ENCODE measurements at regions not wholly inside any gene's neighbourhood (a gene's known extent, or its start where the extent isn't known, plus 50 kb on each side); places are given as distances from the start of the nearest gene placed in this dataset.

DNA sequence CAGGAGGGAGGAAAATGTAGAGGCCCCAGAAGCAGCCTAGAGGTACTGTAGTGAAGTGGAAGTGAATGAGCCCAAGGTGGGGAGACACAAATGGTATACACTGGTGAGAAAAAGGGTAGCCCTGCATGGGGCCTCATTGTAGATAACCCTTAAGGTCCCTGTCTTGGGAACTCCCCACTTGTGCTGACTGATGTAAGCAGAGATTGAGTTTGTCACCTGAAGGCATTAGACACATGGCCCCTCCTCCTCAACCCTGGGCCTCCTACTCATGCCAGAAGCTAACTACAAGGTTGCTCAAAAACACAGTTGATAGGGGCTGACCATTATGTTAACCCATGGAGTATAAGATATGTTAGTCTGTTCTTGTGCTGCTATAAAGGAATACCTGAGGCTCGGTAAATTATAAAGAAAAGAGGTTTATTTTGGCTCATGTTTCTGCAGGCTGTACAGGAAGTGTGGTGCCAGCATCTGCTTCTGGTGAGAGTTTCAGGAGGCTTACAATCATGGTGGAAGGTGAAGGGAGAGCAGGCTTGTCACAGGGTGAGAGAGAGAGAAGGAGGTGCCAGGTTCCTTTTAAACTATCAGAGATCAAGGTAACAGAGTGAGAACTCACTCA, 84.6 kb upstream of the RNU6-1 start:
- TF ChIP-seq, protein P1, sequence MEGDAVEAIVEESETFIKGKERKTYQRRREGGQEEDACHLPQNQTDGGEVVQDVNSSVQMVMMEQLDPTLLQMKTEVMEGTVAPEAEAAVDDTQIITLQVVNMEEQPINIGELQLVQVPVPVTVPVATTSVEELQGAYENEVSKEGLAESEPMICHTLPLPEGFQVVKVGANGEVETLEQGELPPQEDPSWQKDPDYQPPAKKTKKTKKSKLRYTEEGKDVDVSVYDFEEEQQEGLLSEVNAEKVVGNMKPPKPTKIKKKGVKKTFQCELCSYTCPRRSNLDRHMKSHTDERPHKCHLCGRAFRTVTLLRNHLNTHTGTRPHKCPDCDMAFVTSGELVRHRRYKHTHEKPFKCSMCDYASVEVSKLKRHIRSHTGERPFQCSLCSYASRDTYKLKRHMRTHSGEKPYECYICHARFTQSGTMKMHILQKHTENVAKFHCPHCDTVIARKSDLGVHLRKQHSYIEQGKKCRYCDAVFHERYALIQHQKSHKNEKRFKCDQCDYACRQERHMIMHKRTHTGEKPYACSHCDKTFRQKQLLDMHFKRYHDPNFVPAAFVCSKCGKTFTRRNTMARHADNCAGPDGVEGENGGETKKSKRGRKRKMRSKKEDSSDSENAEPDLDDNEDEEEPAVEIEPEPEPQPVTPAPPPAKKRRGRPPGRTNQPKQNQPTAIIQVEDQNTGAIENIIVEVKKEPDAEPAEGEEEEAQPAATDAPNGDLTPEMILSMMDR (IDR thresholded peaks at IDR 0.05): no peak
- TF ChIP-seq EZH2 (IDR thresholded peaks at IDR 0.05; ENCODE audit: borderline replicate concordance, insufficient read depth, low read depth, low read length, poor library complexity, severe bottlenecking): no peak
